ENCODE measurements at regions not wholly inside any gene's neighbourhood (a gene's known extent, or its start where the extent isn't known, plus 50 kb on each side); places are given as distances from the start of the nearest gene placed in this dataset.

DNA sequence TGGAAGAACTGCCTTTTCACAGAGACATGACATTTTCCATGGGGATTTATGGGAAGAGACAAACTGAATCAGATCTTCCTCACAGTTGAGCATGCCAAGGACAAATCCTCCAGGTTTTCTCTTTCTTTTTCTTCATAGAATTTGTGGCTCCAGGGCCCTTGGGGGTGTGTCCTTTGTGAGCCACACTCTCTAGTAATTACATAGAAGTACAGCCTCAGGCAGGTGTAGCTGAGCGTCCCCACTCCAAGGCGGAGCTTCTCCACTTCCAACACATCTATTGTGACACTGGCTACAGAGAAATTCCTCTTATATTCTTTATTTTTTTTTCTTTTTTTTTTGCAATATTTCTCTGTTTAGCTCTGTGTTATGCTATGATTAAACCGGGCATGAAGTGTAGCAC lies 420.5 kb upstream of the CD180 start:
- no peak overlapping the region for H3K18ac ChIP-seq (ENCODE audit: insufficient read length, low read depth, low read length)
- Mint-ChIP-seq H3K36me3 (ENCODE audit: insufficient read depth in 1 of 3, low read depth in 3 of 3) (no peaks in the 10 kb centered on the region), H3K9me3 (no peaks in the 10 kb centered on the region), H3K4me3 (no peak overlapping the region), H3K4me1 (peaks cover 9 to 15% of the 10 kb centered on the region in 2 experiments), H3K27ac (no peak overlapping the region), H3K27me3 (ENCODE audit: low read depth) (no peaks in the 10 kb centered on the region; the same call in 1 of the 2 replicates)
- no peaks in the 10 kb centered on the region for H3K23me2 ChIP-seq (ENCODE audit: insufficient read length, low read depth, low read length, poor library complexity, severe bottlenecking)
- H3K27ac ChIP-seq (ENCODE audit: insufficient read length, low read depth, low read length) = no peak overlapping the region
- no peaks in the 10 kb centered on the region for H4K20me1 ChIP-seq (ENCODE audit: control insufficient read depth, insufficient read depth, insufficient read length)
- no peak overlapping the region for H3K9ac ChIP-seq (ENCODE audit: extremely low read depth, insufficient read length, low read length)
- H3K23ac ChIP-seq (ENCODE audit: insufficient read length, low read depth, low read length) = no peak overlapping the region
- no peak overlapping the region for H2BK12ac ChIP-seq (ENCODE audit: insufficient read length, low read depth, low read length)
- H4K8ac ChIP-seq (replicated peaks; ENCODE audit: insufficient read length, low read depth, low read length) = no peak overlapping the region
- no peak overlapping the region for H4K5ac ChIP-seq (ENCODE audit: insufficient read length, low read depth, low read length)
- no peaks in the 10 kb centered on the region for H3K27me3 ChIP-seq (ENCODE audit: insufficient read depth, low read length)
- no peaks in the 10 kb centered on the region for H3K4me1 ChIP-seq (ENCODE audit: insufficient read depth, low read length)
- H3K79me2 ChIP-seq (ENCODE audit: insufficient read depth, low read length) = no peaks in the 10 kb centered on the region
- H3K56ac ChIP-seq (ENCODE audit: insufficient read length, low read depth, low read length) = no peak overlapping the region
- no peaks in the 10 kb centered on the region for H3K79me1 ChIP-seq (ENCODE audit: insufficient read depth, low read depth, low read length, poor library complexity, severe bottlenecking)
- no CpG with 5 or more reads among the region's 3 CpGs for WGBS (ENCODE audit: extremely low coverage, insufficient read length, low lambda C conversion rate)
- no peak overlapping the region for H2BK5ac ChIP-seq (ENCODE audit: insufficient read length, low read length)
- no peak overlapping the region for H3T11ph ChIP-seq (ENCODE audit: low read length)
- H2AFZ ChIP-seq (ENCODE audit: low read length) = no peak overlapping the region
- no peak overlapping the region for H3K14ac ChIP-seq (ENCODE audit: insufficient read depth, low read length)
- no peak overlapping the region for H2AK5ac ChIP-seq (ENCODE audit: insufficient read length, low read length)
- no peaks in the 10 kb centered on the region for H3K9me3 ChIP-seq (ENCODE audit: control insufficient read depth, low read depth, low read length)
- no peak for DNase-seq
- H2BK15ac ChIP-seq (ENCODE audit: low read depth, low read length) = no peak overlapping the region
- TF ChIP-seq, protein P1, sequence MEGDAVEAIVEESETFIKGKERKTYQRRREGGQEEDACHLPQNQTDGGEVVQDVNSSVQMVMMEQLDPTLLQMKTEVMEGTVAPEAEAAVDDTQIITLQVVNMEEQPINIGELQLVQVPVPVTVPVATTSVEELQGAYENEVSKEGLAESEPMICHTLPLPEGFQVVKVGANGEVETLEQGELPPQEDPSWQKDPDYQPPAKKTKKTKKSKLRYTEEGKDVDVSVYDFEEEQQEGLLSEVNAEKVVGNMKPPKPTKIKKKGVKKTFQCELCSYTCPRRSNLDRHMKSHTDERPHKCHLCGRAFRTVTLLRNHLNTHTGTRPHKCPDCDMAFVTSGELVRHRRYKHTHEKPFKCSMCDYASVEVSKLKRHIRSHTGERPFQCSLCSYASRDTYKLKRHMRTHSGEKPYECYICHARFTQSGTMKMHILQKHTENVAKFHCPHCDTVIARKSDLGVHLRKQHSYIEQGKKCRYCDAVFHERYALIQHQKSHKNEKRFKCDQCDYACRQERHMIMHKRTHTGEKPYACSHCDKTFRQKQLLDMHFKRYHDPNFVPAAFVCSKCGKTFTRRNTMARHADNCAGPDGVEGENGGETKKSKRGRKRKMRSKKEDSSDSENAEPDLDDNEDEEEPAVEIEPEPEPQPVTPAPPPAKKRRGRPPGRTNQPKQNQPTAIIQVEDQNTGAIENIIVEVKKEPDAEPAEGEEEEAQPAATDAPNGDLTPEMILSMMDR (conservative IDR thresholded peaks at IDR 0.05) = no peak
- no peak overlapping the region for H4K91ac ChIP-seq (ENCODE audit: insufficient read length, low read depth, low read length)
- no peak overlapping the region for H3K4ac ChIP-seq (ENCODE audit: low read depth, low read length)
- no peak overlapping the region for H3K4me2 ChIP-seq (ENCODE audit: insufficient read depth, insufficient read length, low read length)
- no peak overlapping the region for H2BK20ac ChIP-seq (ENCODE audit: low read depth, low read length, poor library complexity, severe bottlenecking)
- no peak overlapping the region for H2BK120ac ChIP-seq (ENCODE audit: low read depth, low read length, poor library complexity, severe bottlenecking)
